ENCODE measurements at regions not wholly inside any gene's neighbourhood (a gene's known extent, or its start where the extent isn't known, plus 50 kb on each side); places are given as distances from the start of the nearest gene placed in this dataset.

DNA sequence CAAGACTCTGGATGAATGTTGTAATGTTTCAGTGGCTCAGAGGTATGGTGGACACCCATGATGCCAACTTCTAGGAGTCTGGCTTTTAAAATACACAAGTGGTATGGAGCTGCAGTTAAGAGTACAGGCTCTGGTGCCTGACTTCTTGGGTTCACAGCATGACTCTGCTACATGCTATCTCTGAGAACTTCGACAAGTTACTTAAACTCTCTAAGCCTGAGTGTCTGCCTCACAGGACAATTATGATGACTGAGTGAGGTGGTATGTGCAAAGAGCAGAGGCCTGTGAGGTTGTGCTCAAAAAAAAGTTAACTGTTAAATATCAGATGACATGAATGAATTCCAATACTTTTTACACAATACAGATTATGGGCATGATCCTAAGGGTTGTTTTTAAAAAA lies 90.9 kb upstream of the SRD5A3 start:
- H2AFZ ChIP-seq = no peak overlapping the region
- 13% methylated on average over 1 of the region's 1 CpG for WGBS (ENCODE audit: low lambda C conversion rate, missing lambda C conversion rate)
- H3K4me2 ChIP-seq = no peak overlapping the region
- H4K20me1 ChIP-seq (ENCODE audit: insufficient read depth, poor library complexity, severe bottlenecking) = no peaks in the 10 kb centered on the region
- H3K4me1 ChIP-seq (ENCODE audit: insufficient read depth) = no peaks in the 10 kb centered on the region
- TF ChIP-seq EZH2 (IDR thresholded peaks at IDR 0.05; ENCODE audit: borderline replicate concordance) (no peak), EZH2phosphoT487 (IDR thresholded peaks at IDR 0.05; ENCODE audit: low read depth, severe bottlenecking, unreplicated experiment) (no peak)
- TF ChIP-seq, protein P1, sequence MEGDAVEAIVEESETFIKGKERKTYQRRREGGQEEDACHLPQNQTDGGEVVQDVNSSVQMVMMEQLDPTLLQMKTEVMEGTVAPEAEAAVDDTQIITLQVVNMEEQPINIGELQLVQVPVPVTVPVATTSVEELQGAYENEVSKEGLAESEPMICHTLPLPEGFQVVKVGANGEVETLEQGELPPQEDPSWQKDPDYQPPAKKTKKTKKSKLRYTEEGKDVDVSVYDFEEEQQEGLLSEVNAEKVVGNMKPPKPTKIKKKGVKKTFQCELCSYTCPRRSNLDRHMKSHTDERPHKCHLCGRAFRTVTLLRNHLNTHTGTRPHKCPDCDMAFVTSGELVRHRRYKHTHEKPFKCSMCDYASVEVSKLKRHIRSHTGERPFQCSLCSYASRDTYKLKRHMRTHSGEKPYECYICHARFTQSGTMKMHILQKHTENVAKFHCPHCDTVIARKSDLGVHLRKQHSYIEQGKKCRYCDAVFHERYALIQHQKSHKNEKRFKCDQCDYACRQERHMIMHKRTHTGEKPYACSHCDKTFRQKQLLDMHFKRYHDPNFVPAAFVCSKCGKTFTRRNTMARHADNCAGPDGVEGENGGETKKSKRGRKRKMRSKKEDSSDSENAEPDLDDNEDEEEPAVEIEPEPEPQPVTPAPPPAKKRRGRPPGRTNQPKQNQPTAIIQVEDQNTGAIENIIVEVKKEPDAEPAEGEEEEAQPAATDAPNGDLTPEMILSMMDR (IDR thresholded peaks at IDR 0.05; ENCODE audit: poor library complexity) = no peak
- H3K27me3 ChIP-seq = no peaks in the 10 kb centered on the region
- no peaks in the 10 kb centered on the region for H3K79me2 ChIP-seq
- no peak overlapping the region for H3K4me3 ChIP-seq
- no peaks in the 10 kb centered on the region for H3K36me3 ChIP-seq (replicated peaks; ENCODE audit: insufficient read depth, low read depth)
- DNase-seq (ENCODE audit: low spot score) = peak; percentile 31
- H3K27ac ChIP-seq = no peak overlapping the region
- no peaks in the 10 kb centered on the region for H3K9me3 ChIP-seq (ENCODE audit: low read depth)
- no peaks in the 10 kb centered on the region for H3K9me2 ChIP-seq (replicated peaks; ENCODE audit: insufficient read depth)

GRCh38 chr4:55256787-55257186 lies 89.3 kb upstream of the SRD5A3 start:
- H2AFZ ChIP-seq = no peak overlapping the region
- no peak overlapping the region for H3K27ac ChIP-seq
- H3K4me2 ChIP-seq = peak overlapping the region; percentile 11
- no peaks in the 10 kb centered on the region for H3K27me3 ChIP-seq
- H3K36me3 ChIP-seq (replicated peaks; ENCODE audit: insufficient read depth, low read depth) = no peaks in the 10 kb centered on the region
- peak; percentile 32 for DNase-seq (ENCODE audit: low spot score)
- H4K20me1 ChIP-seq (ENCODE audit: insufficient read depth, poor library complexity, severe bottlenecking) = no peaks in the 10 kb centered on the region
- no peak overlapping the region for H3K4me3 ChIP-seq
- no peaks in the 10 kb centered on the region for H3K9me2 ChIP-seq (replicated peaks; ENCODE audit: insufficient read depth)
- TF ChIP-seq EZH2 (IDR thresholded peaks at IDR 0.05; ENCODE audit: borderline replicate concordance) = no peak
- TF ChIP-seq, protein P1 (IDR thresholded peaks at IDR 0.05; ENCODE audit: poor library complexity) = no peak
- TF ChIP-seq EZH2phosphoT487 (IDR thresholded peaks at IDR 0.05; ENCODE audit: low read depth, severe bottlenecking, unreplicated experiment) = no peak
- no peaks in the 10 kb centered on the region for H3K79me2 ChIP-seq
- H3K9me3 ChIP-seq (ENCODE audit: low read depth) = no peaks in the 10 kb centered on the region
- H3K4me1 ChIP-seq (ENCODE audit: insufficient read depth) = no peaks in the 10 kb centered on the region
- WGBS (ENCODE audit: low lambda C conversion rate, missing lambda C conversion rate) = 12% methylated on average over 6 of the region's 6 CpGs

DNA sequence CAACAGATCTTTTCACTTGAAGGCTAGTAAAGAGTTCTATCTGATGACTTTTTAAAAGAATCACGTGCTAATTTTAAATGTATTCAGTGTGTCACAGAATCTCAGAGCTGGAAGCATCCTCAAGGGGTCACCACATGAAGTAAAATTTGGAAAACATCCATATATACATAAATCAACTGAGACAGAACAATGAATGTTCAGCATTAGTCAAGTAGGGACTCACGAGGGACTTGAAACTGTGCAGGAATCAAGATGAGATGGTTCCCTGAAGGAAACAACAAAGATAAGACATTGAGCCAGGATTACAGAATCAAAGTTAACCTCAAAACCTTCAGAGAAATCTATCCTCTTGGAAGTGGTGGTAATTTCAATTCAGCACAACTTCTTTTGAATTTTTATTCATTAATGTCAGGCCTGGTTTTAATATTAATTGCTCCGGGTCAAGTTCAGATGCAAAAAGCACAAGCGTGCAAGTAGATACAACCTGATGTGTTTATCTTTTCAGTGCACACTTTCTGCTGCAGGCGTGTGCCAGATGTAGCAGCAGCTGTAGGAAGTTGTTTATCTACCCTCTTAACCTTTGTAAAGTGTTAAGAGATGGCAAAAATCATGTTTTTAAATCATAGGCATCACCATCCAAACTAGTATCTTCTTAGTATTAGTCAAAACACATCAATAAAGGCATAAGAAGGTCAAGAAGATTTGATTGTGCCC lies 87.7 kb upstream of the SRD5A3 start:
- H3K4me2 ChIP-seq = no peak overlapping the region
- no peaks in the 10 kb centered on the region for H3K9me2 ChIP-seq (replicated peaks; ENCODE audit: insufficient read depth)
- no peak overlapping the region for H3K4me3 ChIP-seq
- H3K9me3 ChIP-seq (ENCODE audit: low read depth) = no peaks in the 10 kb centered on the region
- TF ChIP-seq, protein P1 (IDR thresholded peaks at IDR 0.05; ENCODE audit: poor library complexity) = no peak
- TF ChIP-seq EZH2 (IDR thresholded peaks at IDR 0.05; ENCODE audit: borderline replicate concordance) (no peak), EZH2phosphoT487 (IDR thresholded peaks at IDR 0.05; ENCODE audit: low read depth, severe bottlenecking, unreplicated experiment) (no peak)
- H3K27ac ChIP-seq = no peak overlapping the region
- DNase-seq (ENCODE audit: low spot score) = no peak
- H3K27me3 ChIP-seq = no peaks in the 10 kb centered on the region
- H3K4me1 ChIP-seq (ENCODE audit: insufficient read depth) = no peaks in the 10 kb centered on the region
- no peaks in the 10 kb centered on the region for H4K20me1 ChIP-seq (ENCODE audit: insufficient read depth, poor library complexity, severe bottlenecking)
- H2AFZ ChIP-seq = no peak overlapping the region
- 43% methylated on average over 5 of the region's 5 CpGs for WGBS (ENCODE audit: low lambda C conversion rate, missing lambda C conversion rate)
- no peaks in the 10 kb centered on the region for H3K79me2 ChIP-seq
- H3K36me3 ChIP-seq (replicated peaks; ENCODE audit: insufficient read depth, low read depth) = no peaks in the 10 kb centered on the region

Data from hepatocyte (in vitro differentiated cells).